ENCODE measurements at regions not wholly inside any gene's neighbourhood (a gene's known extent, or its start where the extent isn't known, plus 50 kb on each side); places are given as distances from the start of the nearest gene placed in this dataset.

DNA sequence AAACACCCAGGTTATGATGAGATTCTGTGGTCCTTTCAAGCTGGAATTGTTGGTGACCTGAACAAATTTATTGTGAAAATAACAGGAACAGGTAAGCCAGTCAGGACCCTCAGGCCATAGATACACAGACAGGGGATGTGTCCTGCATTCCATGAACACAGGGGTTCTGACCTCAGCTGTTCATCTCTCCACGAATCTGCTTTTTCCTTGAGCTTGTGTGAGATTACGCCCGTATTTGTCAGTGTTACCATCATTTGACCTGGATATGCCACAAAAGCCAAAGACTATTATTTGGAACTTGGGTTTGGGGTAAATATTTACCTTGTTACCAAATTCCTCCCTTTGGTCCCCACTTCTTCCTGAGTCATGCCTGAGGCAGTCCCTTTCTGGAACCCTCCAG, 288.9 kb downstream of the PREX1 start:
- Histone ChIP-seq H3K4me1 (ENCODE audit: insufficient read depth, low read length, poor library complexity, severe bottlenecking) (no peaks in the 10 kb centered on the region), H3K27ac (ENCODE audit: low read depth, low read length, poor library complexity, severe bottlenecking) (no peak overlapping the region), H3K36me3 (ENCODE audit: insufficient read depth, low read length, poor library complexity, severe bottlenecking) (no peaks in the 10 kb centered on the region), H3K27me3 (replicated peaks; ENCODE audit: insufficient read depth, low read depth, low read length, poor library complexity) (peaks cover 55% of the 10 kb centered on the region), H3K4me3 (ENCODE audit: low read depth, low read length, poor library complexity, severe bottlenecking) (no peak overlapping the region), H3K9me3 (ENCODE audit: low read depth, low read length, poor library complexity, severe bottlenecking) (no peaks in the 10 kb centered on the region)
- intact Hi-C loops (cut with micrococcal nuclease; ENCODE audit: unreplicated experiment) = no loop called here
- no TSS peak for BruUV-seq (replicated peaks)
- CTCF ChIA-PET = no interaction called here
- TF ChIP-seq EZH2 (IDR thresholded peaks at IDR 0.05; ENCODE audit: borderline replicate concordance, low read depth, low read length, poor library complexity, severe bottlenecking) = no peak
- TF ChIP-seq, protein P1, sequence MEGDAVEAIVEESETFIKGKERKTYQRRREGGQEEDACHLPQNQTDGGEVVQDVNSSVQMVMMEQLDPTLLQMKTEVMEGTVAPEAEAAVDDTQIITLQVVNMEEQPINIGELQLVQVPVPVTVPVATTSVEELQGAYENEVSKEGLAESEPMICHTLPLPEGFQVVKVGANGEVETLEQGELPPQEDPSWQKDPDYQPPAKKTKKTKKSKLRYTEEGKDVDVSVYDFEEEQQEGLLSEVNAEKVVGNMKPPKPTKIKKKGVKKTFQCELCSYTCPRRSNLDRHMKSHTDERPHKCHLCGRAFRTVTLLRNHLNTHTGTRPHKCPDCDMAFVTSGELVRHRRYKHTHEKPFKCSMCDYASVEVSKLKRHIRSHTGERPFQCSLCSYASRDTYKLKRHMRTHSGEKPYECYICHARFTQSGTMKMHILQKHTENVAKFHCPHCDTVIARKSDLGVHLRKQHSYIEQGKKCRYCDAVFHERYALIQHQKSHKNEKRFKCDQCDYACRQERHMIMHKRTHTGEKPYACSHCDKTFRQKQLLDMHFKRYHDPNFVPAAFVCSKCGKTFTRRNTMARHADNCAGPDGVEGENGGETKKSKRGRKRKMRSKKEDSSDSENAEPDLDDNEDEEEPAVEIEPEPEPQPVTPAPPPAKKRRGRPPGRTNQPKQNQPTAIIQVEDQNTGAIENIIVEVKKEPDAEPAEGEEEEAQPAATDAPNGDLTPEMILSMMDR (conservative IDR thresholded peaks at IDR 0.05; ENCODE audit: low read depth, low read length) = no peak
- DNase-seq (ENCODE audit: low spot score) = no peak
- POLR2A ChIA-PET (ENCODE audit: low non-redundant PET) = no interaction called here

DNA sequence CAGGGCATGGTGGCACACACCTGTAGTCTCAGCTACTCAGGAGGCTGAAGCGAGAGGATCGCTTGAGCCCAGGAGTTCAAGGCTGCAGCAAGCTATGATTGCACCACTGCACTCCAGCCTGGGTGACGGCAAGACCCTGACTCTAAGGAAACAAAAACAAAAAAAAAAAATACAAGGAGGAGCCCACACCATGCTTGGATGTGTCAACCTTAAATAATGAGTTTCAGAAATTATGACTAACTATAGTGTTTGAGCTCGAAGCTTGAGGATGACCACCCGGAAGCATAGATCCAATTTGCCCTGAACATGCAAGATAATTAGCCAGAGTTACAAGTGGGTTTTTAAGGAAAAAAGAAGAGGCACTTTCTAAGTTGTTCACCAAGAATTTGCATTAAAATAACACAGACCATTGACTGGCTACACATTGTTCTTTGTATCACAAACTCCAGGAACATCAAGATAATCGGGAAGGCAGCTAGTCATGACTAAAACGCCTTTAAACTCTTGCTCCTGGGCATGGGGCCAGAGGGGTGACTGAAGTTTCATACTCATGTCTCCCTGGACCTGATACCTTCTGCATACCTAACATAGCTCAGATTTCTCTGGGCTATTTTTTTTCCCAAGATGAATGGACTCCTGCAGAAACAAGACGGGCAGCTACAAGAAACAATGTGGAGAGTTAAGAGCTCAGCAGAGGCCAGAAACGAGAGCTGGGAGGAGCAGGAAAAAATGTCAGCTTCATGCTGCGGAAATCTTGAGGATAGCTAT, 289.6 kb downstream of the PREX1 start:
- ChIA-PET CTCF (interaction anchor here (0.7 kb wide), 1 partner anchor 162 kb away, joined by 3 read pairs; no protein-coding TSS in a partner anchor), POLR2A (ENCODE audit: low non-redundant PET) (no interaction called here)
- Histone ChIP-seq H3K27ac (ENCODE audit: low read depth, low read length, poor library complexity, severe bottlenecking) (no peak overlapping the region), H3K4me1 (ENCODE audit: insufficient read depth, low read length, poor library complexity, severe bottlenecking) (no peaks in the 10 kb centered on the region), H3K27me3 (replicated peaks; ENCODE audit: insufficient read depth, low read depth, low read length, poor library complexity) (peaks cover 54% of the 10 kb centered on the region), H3K36me3 (ENCODE audit: insufficient read depth, low read length, poor library complexity, severe bottlenecking) (no peaks in the 10 kb centered on the region), H3K4me3 (ENCODE audit: low read depth, low read length, poor library complexity, severe bottlenecking) (no peak overlapping the region), H3K9me3 (ENCODE audit: low read depth, low read length, poor library complexity, severe bottlenecking) (no peaks in the 10 kb centered on the region)
- BruUV-seq (replicated peaks) = no TSS peak
- TF ChIP-seq EZH2 (IDR thresholded peaks at IDR 0.05; ENCODE audit: borderline replicate concordance, low read depth, low read length, poor library complexity, severe bottlenecking) = no peak
- TF ChIP-seq, protein P1 (conservative IDR thresholded peaks at IDR 0.05; ENCODE audit: low read depth, low read length) = no peak
- intact Hi-C loops (cut with micrococcal nuclease; ENCODE audit: unreplicated experiment) = no loop called here
- no peak for DNase-seq (ENCODE audit: low spot score)

GRCh38 chr20:48536206-48536605, 291.6 kb downstream of the PREX1 start:
- Histone ChIP-seq H3K27ac (ENCODE audit: low read depth, low read length, poor library complexity, severe bottlenecking) (no peak overlapping the region), H3K4me3 (ENCODE audit: low read depth, low read length, poor library complexity, severe bottlenecking) (no peak overlapping the region), H3K27me3 (replicated peaks; ENCODE audit: insufficient read depth, low read depth, low read length, poor library complexity) (peaks cover 53% of the 10 kb centered on the region), H3K36me3 (ENCODE audit: insufficient read depth, low read length, poor library complexity, severe bottlenecking) (no peaks in the 10 kb centered on the region), H3K9me3 (ENCODE audit: low read depth, low read length, poor library complexity, severe bottlenecking) (no peaks in the 10 kb centered on the region), H3K4me1 (ENCODE audit: insufficient read depth, low read length, poor library complexity, severe bottlenecking) (no peaks in the 10 kb centered on the region)
- TF ChIP-seq EZH2 (IDR thresholded peaks at IDR 0.05; ENCODE audit: borderline replicate concordance, low read depth, low read length, poor library complexity, severe bottlenecking) = no peak
- TF ChIP-seq, protein P1 (conservative IDR thresholded peaks at IDR 0.05; ENCODE audit: low read depth, low read length) = no peak
- BruUV-seq (replicated peaks) = no TSS peak
- ChIA-PET CTCF (no interaction called here), POLR2A (ENCODE audit: low non-redundant PET) (no interaction called here)
- no peak for DNase-seq (ENCODE audit: low spot score)
- intact Hi-C loops (cut with micrococcal nuclease; ENCODE audit: unreplicated experiment) = no loop called here

Data from A673 (cell line).